GM18870 (cell line): ENCODE measurements at regions not wholly inside any gene's neighbourhood (a gene's known extent, or its start where the extent isn't known, plus 50 kb on each side); places are given as distances from the start of the nearest gene placed in this dataset.

Experiments used
- ATAC-seq: cut with Tn5 transposase; IDR thresholded peaks from one replicate; pipeline ENCODE4 v1.9.1; 2021; ENCODE audit warnings: moderate library complexity; ENCODE audit not compliant: unreplicated experiment

GRCh38 chr18:30376515-30376914, 666.0 kb downstream of the DSC3 start:
- no peak for ATAC-seq

- no peak for ATAC-seq
These were observed 680.5 kb downstream of the DSC3 start for GRCh38 chr18:30361864-30362540.

- ATAC-seq = no peak
These were observed 683.0 kb downstream of the DSC3 start for GRCh38 chr18:30359521-30359920.

GRCh38 chr18:30358555-30358954, 684.0 kb downstream of the DSC3 start:
- ATAC-seq = no peak

- no peak for ATAC-seq
These were observed 689.9 kb downstream of the DSC3 start for GRCh38 chr18:30352551-30353168.

GRCh38 chr18:30350263-30350662, 692.3 kb downstream of the DSC3 start:
- ATAC-seq = no peak

- no peak for ATAC-seq
These were observed 699.5 kb downstream of the DSC3 start for GRCh38 chr18:30343090-30343489.

- no peak for ATAC-seq
These were observed 699.9 kb downstream of the DSC3 start for GRCh38 chr18:30342675-30343074.

- ATAC-seq = no peak
These were observed 707.8 kb downstream of the DSC3 start for GRCh38 chr18:30334781-30335180.

GRCh38 chr18:30333310-30333709, 709.2 kb downstream of the DSC3 start:
- no peak for ATAC-seq

GRCh38 chr18:30328839-30329238, 713.7 kb downstream of the DSC3 start:
- no peak for ATAC-seq

- ATAC-seq = no peak
These were observed 740.4 kb downstream of the DSC3 start for GRCh38 chr18:30302181-30302580.

GRCh38 chr18:30298769-30299168, 743.8 kb downstream of the DSC3 start:
- ATAC-seq = no peak

- no peak for ATAC-seq
These were observed 753.7 kb downstream of the DSC3 start for GRCh38 chr18:30288662-30289414.

GRCh38 chr18:30280861-30281470, 761.6 kb downstream of the DSC3 start:
- no peak for ATAC-seq

GRCh38 chr18:30280186-30280585, 762.4 kb downstream of the DSC3 start:
- no peak for ATAC-seq

- no peak for ATAC-seq
These were observed 764.9 kb downstream of the DSC3 start for GRCh38 chr18:30277676-30278075.

GRCh38 chr18:30271716-30272115, 770.8 kb downstream of the DSC3 start:
- no peak for ATAC-seq

GRCh38 chr18:30265190-30265589, 777.4 kb downstream of the DSC3 start:
- ATAC-seq = no peak

GRCh38 chr18:30254331-30254730, 788.2 kb downstream of the DSC3 start:
- no peak for ATAC-seq

GRCh38 chr18:30248056-30248455, 794.5 kb downstream of the DSC3 start:
- no peak for ATAC-seq
